Stimulated activated CD4-positive, alpha-beta T cell treated with anti-CD3 and anti-CD28 coated beads, Interleukin-4, amount 100 ng/mL, for 1 hour (primary cell): ENCODE measurements at regions not wholly inside any gene's neighbourhood (a gene's known extent, or its start where the extent isn't known, plus 50 kb on each side); places are given as distances from the start of the nearest gene placed in this dataset.
"Not testable (repeated sequence)": the region's sequence is repeated elsewhere in the genome, so short reads cannot be mapped to it uniquely, and the experiment has no call there.

Experiments
- DNase-seq: peaks from one replicate; pipeline ENCODE4 v3.0.0-alpha.2; 2020

DNA sequence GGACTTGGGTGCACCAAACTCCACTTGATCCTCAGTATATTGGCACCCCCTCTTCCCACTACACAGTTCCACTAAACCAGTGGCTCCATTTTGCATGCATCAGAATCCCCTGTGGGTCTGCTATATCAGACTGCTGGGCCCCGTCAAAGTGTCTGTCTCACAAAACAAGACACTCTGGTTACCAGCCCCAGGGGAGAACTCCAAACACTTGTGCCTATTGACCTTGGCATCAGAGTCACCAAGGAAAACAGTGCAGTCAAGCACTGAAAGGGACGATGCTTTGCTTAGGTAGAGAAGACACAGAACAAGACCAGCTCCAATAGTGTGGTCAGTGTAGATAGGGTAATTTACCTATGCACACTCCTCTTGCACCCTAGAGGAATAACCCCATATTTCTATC is 205.8 kb upstream of the RAI14 start:
- DNase-seq: no peak

DNA sequence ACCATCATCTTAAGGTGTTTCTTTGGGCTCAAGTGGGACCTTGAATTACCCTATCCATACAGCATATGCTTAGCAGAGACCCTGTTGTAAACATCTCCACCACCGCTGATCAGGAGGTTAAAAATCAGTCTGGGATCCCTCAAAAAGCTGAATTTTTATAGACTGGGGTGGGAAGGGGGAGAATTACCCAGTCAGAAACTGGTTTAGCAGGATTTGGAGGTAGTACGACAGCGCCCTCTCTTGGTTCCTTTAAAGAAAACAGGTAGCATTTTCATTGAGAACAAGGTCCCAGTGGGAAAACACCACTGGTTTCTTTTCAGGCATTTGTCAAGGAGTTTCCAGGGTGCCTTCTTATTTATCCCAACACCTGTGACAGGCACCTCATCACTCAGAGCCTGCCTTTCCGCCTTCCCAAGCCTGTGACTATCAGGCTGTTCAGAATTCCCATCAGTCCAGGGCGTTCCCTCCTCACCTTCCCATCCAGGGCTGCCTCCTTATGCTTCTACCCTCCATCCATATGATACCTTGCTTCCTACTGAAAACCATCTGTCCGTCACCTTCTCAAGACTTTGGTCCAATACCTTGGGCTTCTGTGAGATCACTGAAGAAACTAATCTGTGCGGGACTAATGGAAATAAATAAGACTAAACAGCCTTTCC is 203.8 kb upstream of the RAI14 start:
- DNase-seq: no peak

DNA sequence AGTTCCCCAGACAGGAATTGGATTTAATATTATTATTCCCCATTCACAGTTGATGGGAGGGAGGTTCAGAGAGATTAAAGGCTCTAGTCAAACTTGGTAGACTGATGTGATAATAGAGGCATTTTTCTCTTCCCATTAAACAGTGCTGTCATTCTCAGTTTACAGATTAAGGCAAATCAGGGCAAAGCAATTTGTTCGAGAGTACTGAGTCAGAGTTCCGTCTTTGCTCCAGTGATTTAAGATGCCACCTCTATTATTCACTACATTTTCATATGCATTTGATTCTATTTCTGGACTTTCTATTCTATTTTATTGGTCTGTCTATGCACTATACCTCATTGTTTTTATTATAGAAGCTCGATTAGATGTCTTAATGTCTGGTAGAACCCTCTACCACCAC is 201.0 kb upstream of the RAI14 start:
- no peak for DNase-seq

DNA sequence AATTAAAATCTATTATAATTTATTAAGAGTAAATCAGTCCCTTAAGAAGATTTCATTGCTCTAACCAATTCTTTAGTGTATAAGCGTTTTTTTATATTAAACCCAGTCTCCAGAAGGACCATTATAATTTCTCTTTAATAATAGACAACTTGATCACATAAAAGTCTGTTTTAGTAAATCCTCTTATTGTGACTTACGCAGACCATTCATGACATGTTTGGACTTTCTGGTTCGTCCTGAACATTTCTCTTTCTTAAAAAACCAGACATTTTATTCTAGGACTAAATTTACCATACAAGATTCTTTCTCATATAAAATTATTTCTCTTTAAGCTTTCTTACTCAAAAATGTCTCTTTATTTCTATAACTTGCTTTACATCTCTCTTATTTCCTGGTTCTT is 196.2 kb upstream of the RAI14 start:
- DNase-seq: no peak

DNA sequence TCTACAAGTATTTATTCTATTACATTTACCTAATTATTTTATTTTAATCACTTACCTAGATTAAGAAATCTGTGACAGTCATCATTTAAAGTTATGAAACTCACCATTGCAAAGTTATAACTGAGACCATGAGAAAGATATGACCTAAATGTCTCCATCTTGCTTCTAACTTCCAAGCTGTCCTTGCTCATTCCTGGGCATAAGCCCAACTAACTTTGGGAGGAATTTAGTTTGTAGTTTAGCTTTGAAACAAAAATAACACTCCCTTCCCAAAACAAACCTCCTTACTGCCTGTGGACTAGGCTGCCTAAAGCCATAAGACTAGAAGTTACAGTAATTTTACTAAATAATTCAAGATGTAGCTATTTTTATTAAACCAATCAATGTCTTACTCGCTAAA is 195.6 kb upstream of the RAI14 start:
- no peak for DNase-seq

DNA sequence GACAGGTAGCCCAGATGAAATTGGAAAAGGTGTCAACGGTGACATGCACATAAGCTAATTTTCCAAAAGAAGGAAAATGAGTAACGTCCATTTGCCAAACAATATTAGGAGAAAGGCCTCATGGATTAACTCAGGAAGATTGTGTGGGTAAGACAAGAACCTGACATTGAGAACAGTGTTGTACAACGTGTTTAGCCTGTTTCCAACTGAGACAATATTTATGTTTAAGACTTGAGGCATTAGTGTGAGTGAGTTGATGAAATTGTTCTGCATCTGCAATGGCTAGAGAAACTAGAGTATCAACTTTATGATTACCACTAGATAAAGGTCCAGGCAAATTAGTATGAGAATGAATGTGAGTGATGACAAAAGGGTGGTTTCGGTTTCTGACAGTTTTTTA is 191.3 kb upstream of the RAI14 start:
- DNase-seq: no peak

DNA sequence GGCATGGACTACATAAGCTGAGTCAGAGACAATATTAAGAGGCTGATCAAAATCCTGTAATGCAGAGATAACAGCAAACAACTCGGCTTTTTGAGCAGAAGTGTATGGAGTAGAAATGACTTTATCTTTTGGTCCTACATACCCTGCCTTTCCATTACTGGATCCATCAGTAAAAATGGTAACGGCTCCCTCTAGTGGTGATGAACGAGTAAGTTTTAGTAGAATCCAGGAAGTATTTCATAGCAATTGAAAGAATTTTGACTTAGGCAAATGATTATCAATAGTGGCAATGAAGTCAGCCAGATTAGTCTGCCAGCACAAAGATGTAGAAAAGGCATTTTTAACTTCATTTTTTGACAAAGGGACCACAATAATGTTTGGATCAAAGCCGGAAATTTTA is 190.8 kb upstream of the RAI14 start:
- DNase-seq: not testable (repeated sequence)

DNA sequence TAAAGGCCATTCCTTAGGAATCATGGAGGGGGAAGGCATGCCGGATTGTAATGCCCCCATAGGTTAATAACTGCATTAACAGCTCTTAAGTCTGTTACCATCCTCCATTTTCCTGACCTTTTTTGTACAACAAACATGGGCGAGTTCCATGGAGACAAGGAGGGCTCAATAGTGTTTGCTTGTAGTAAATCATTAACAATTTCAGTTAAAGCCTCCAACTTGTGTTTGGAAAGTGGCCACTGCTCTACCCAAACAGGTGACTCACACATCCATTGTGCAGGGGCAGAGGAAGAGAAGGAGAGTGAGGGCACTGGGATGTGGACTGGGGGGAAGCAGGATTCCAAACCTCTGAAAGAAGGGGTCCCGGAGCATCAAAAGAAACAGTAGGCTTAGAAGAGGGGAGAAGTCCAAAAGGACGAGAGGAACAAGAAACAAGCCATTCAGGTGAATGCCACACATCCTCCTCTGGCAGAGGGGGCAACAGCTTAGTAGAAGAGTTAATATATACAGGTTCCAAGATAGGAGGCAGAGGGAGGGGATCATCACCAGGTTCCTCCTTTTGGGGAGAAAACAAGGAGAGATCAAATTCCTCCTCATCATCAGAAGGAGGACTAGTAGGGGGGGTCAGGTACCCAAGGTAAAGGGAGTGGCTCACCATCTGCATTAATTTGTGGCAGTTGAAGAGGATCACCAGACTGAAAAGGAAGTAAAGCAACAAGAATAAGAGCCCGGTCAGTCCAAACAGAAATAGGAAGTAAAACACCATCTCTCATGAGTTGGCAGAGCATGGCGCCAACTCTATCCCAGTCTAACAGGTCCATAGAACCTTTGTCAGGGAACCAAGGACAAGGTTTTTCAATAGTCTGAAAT is 189.4 kb upstream of the RAI14 start:
- not testable (repeated sequence) for DNase-seq

DNA sequence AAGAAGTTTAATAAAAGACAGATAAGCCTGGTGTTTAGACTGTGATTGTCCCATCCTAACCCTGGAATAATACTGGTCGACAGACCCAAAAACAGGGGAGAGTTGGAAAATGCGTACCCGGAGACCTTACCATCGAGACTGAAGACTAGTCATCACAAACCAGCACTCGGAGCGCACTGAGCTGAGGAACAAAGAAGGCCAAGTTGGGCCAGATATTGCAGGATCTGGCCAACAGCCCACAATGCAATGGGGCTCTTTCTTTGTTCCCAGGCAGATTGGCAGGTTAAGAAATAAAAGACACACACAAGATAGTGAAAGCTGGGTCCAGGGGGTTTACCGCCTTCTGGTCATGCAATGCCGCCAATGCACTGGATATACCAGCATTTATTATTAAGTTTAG is 188.7 kb upstream of the RAI14 start:
- DNase-seq: no peak

DNA sequence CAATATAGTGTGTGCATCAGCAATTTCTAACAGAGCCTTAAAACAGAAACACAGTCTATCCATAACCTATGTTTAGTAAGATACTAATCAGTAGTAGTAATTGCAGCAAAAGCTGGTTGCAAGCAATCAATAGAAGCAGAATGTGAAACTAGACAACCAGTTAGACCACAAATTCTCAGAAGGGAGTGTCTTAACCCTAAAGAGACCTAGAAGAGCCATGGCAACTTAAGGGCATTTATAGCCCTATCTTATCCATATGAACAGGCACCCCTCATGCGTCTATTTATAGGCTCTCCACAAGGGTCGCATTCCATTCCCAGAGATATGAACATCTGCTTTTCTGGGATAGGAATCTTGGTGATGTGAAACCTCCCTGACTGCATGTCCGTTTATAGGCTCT is 188.1 kb upstream of the RAI14 start:
- DNase-seq: not testable (repeated sequence)

DNA sequence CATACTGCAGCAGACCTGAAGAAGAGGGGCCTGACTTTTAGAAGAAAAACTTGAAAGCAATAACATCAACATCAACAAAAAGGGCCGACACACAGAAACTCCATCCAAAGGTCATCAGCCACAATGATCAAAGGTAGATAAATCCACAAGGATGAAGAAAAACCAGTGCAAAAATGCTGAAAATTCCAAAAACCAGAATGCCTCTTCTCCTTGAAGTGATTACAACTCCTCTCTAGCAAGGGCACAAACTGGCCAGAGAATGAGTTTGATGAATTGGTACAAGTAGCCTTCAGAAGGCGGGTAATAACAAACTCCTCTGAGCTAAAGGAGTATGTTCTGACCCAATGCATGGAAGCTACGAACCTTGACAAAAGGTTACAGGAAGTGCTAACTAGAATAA is 186.2 kb upstream of the RAI14 start:
- DNase-seq: no peak

DNA sequence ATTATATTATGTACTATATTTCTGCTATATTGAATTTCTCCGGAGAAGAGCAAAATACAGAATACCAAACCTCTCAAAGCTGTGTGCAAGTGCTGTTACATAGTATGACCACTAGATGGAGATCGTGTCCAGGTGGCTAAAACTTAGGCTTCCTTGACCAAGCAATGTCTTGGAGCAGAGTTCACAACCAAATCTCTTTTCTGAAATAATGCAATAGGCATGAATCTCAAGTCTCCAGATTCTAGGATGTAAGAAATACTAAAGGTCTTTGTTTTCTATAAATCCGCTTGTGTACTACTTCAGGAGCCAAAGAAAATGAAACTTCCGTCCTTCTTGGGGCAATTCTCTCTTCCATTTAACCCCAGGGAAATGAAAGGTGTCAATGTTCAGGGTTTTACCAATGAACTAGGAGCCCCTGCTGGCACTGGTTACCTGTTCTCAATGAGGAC is 181.5 kb upstream of the RAI14 start:
- DNase-seq: no peak

DNA sequence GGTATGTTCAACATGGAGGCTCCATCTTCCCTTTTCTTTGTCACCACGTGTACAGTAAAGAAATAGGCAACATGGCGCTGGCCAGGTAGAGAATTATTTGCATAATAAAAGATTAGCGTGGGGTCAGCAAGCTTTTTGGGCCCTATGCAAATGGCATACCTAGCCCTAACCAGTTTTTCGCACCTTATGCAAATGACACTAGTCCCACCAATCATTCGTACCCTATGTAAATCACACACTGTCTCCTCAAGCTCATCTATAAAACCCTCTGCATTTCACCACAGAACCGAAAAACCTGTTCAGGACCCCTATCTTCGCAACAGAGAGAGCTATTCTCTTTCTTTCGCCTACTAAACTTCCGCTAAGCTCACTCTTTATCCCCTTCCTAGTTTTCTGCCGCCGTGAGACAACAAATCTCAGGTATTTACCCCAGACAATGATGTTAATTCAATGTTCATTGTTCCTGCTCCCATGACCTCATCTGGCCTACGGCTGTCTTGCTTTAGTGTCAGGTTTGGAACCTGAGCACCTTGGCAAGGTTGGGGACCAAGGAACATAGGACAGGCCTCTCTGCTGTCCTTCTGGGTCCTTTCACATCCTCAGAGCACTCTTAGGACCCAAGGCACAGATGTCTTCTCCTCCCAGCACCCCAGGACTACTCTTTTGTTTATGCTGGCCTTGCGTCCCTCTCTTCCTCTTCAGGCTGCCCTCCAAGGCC is 180.7 kb upstream of the RAI14 start:
- DNase-seq: no peak

DNA sequence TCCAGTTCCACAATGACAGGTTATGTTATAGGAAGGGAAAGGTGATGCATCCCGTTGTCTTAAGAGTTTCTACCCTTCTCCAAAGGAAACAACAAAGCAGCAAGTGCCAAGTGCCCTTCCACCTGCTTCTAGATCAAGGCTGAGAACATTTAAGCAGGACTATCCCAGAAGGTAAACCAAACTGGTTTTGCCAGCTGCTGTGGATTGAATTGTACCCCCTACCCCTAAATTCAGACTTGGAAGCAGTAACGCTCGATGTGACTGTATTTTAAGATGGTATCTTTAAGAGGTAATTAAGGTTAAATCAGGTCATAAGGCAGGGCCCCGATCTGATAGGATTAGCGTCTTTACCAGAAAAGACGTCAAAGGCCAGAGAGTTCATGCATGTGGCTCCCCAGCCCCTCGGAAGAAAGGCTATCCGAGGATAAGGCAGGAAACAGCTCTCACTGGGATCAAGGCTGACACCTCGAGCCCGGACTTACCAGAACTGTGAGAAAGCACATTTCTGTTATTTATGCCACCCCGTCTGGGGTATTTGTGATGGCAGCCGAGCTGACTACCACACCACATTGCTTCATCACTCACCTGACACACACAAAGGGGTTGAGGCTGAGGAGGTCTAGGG is 179.1 kb upstream of the RAI14 start:
- no peak for DNase-seq

DNA sequence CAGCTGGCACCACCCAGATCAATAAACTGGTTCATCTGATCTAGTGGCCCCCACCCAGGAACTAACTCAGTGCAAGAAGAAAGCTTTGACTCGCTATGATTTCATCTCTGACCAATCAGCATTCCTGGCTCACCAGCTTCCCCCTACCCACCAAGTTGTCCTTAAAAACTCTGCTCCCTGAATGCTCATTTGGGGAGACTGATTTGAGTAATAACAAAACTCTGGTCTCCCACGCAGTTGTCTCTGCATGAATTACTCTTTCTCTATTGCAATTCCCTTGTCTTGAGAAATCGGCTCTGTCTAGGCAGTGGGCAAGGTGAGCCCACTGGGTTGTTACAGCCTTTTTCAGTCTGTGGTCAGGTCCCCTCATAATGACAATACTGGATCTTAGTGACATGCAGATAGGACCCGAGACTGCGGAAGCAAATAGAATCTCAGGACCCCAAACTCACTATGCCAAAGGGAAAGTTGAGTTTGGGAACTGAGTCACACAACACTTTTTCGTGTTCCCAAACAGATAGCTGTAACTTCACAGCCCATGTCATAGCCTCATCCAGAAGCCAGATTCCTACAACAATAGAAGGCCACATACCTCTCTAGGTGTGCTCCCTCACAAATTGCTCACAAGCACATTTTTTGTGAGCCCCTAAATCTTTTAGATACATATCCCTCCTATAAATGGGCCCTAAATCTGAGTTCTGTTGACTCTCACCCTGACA is 175.2 kb upstream of the RAI14 start:
- no peak for DNase-seq

DNA sequence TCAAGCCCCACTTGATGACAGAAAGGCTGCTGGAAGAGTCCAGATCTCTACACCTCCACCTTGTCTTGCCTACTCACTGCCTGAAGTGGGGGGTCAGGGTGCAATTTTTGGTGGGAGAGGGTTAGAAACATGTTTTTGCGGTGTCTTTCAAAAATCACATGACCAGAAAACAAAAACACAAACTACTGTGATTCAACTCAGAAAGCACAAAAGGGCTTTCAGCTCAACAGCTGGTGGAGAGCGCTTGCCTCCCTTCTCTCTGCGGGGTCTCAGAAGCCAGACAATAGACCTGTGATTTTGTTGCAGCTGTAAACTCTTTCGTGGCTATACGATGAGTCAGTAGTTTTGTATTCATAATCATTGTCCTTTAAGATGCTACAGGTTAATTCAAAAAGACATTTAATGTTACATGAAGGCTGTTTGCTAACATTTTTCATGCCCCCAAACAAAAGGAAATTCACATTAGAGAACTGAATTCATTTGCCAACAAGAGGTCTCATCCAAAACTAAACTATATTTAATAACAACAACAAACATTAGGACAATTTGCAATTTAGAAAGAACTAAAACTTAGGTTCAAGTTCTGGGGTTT is 172.6 kb upstream of the RAI14 start:
- DNase-seq: no peak

DNA sequence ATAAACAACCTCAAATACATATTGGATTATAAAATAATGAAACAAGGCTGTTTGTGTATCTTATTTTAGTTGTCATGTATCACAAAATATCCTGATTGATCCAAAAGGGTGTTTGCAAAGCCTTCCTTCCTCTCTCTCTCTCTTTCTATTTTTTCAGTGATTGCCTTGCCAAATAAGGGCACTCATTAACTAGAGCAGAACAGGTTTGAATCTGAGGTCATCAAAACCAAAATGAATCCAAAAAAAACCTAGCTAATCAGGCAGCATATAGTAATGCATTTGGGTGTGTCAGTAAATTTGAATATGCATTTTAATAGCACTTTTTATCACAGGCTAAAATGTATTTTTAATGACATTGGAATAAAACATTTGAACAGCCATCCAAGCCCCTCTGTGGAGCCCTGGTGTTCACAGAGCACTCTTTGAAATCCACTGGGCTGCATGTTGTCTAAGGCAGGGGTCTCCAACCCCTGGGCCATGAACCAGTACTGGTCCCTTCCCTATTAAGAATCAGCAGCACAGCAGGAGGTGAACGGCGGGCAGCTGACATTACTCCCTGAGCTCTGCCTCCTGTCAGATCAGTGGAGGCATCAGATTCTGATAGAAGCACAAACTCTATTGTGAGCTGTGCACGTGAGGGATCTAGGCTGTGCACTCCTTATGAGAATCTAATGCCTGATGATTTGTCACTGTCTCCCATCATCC is 171.8 kb upstream of the RAI14 start:
- no peak for DNase-seq

DNA sequence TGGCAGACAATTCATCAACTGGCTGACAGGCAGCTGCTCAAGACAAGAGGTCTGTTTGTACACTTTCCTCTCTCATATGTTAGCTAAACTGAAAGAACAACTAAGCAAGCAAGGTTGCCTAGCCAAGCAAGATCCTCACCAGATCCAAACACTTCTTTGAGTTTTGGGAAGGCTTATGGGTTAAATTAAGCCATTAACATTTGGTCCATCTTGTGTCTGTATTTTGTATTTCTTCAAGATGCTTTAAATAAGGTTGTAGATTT is 170.4 kb upstream of the RAI14 start:
- no peak for DNase-seq

DNA sequence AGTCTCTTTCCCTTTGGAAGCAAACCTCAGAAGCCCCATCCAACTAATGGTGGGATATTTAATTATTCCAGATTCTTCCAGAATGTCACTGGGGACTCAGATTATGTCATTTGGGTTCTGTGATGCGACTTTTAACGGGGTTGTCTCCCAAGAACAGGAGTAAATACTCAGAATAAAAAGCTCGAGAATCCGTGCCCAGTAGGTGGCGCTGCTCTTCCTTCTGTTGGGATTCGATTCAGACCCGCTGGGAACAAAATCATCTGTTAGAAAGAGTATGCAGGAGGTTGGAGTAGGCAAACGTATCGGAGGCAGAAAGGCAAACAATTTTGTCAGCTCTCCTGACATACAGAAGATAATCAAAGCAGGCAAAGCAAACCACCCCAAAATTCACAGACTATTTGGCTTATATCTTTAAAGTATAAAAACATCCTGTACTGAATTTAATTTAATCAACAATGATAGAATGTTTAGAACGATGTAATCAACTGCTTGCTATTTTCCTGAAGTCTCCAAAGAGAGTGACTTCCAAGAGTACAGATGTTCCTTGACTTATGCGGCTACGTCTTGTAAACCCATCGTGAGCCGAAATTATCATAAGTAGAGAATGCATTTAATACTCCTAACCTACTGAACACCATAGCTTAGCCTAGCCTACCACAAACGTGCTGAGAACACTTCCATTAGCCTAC is 169.8 kb upstream of the RAI14 start:
- DNase-seq: peak; percentile 70

DNA sequence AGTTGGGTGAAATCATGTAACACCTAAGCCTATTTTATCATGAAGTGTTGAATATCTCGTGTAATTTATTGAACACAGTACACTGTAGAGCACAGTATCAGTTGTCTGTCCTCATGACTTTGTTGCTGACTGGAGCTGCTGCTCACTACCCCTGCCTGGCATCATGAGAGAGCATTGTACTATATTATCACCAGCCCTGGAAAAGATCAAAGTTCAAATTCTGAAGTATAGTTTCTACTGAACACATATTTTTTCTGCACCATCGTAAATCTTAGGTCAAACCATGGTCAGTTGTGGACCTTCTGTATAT is 169.3 kb upstream of the RAI14 start:
- DNase-seq: no peak

DNA sequence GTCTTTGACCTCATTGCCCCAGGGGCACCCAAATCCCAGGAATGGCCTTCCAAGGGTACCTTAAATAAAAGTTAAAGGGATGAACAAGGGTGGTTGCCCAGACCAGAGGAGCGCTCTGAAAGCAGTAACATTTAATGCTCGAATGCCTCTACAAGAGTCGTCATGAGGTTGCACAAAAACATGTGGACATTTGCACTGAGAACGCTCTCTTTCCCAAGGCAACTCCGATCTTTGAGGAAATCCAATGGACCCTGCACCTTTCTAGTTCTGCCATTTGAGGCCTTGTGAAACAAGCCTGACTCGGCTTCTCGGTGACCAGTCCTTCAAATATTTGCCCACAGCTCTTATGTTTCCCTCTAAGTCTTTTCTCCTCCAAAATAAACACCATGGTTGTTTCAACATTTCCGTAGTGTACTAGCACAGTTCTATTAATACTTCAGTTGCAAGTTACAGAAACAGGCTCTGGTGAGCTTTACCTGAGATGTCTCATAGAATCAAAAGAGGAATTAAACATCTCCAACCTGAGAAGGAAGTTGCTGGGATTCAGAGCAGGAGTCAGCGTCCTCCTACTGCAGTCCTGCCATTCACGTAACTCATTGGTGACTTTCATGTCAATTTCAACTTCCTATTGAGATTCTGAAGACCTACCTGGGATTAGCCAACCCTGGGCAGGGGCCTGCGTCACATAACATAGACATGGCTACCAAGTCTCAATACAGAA is 168.8 kb upstream of the RAI14 start:
- DNase-seq: no peak
